ENCODE measurements at regions not wholly inside any gene's neighbourhood (a gene's known extent, or its start where the extent isn't known, plus 50 kb on each side); places are given as distances from the start of the nearest gene placed in this dataset.

DNA sequence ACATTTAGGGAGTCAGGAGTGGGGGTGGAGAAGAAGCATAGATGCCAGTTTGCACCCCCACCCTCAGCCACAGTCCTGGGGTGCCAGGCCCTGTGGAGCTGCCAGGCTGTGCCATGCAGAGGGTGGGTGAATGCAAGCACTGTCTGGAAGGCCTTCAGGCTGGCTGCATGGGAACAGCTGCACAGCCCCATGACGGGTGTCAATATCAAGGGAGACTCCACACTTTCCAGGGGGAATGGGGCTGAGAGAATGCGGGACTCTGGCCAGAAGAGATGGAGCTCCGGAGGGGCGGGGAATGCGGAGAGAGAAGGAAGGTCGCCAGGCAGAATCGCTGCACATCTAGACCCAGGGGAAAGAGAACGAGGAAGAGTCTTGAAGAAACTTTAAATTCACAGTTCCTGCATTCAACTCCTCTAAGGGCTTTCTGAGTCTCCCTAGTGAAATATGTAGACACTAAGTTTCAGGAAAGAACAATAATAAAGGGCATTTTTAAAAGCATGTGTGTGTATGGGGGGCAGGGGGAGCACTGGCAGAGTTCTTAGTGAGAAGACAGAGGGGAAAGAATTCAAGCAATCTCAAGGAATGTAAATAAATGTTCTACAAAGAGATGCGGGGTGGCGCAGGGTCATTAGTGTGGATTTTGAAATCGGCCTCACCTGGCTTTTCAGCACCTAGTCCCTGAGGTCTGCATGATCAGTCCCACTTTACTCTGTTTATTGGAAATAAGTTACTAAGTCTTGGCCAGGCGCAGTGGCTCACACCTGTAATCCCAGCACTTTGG, 59.1 kb downstream of the BOD1 start:
- Histone ChIP-seq H3K36me3 (no peaks in the 10 kb centered on the region), H3K27me3 (no peaks in the 10 kb centered on the region), H3K4me3 (no peak overlapping the region), H3K9me3 (no peaks in the 10 kb centered on the region), H3K4me1 (no peaks in the 10 kb centered on the region), H3K27ac (no peak overlapping the region)
- DNase-seq: no peak
- intact Hi-C loops (cut with DNase I; ENCODE audit: low total_unique reads): no loop called here
- no peak for TF ChIP-seq POLR2A (IDR thresholded peaks at IDR 0.05)
- TF ChIP-seq CTCF (IDR thresholded peaks at IDR 0.05): no peak

DNA sequence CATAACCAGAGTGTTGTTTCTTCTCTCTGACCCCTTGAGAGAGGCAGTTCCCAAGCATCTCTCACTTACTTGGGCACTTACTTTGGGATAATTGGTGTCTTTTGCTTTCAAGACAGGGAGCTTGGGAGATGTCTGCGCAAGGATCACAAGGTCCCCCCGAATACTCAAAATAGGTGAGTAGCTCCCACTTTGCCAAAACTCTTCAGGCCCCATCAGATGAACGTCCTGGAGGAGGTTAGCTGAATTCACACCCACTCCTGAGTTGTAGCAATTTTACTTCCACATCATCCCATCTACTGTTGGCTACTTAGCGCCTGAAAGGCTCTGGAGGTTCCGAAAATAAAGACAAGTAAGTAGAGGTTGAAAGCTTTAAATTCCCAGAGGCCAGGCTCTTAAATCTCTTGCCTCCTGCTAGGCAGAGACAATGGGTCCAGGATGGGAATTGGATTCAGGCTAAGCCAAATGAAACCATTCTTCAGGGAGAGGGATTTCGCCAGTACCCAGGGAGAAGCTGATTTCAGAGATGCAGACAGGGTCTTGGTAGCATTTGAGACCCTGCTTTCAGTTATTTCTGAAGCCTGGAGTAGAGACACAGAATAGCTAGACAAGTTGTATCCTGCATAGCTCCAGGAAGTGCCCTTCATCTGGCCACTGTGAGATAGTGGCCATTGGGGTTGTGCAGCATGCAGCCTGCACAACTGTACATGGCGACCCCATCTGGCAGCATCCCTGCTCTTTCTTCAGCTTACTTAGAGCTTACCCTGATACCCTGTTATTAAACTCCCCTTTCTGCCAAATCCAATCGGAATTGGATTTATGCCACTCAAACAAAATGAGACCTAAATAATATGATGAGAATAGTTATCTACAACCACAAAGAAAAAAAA, 60.1 kb downstream of the BOD1 start:
- no peak overlapping the region for H3K27ac ChIP-seq
- intact Hi-C loops (cut with DNase I; ENCODE audit: low total_unique reads): no loop called here
- TF ChIP-seq POLR2A (IDR thresholded peaks at IDR 0.05): no peak
- TF ChIP-seq CTCF (IDR thresholded peaks at IDR 0.05): no peak
- H3K27me3 ChIP-seq: no peaks in the 10 kb centered on the region
- DNase-seq: no peak
- no peaks in the 10 kb centered on the region for H3K4me1 ChIP-seq
- H3K9me3 ChIP-seq: no peaks in the 10 kb centered on the region
- no peak overlapping the region for H3K4me3 ChIP-seq
- no peaks in the 10 kb centered on the region for H3K36me3 ChIP-seq

GRCh38 chr5:173554989-173555705, 61.3 kb downstream of the BOD1 start:
- intact Hi-C loops (cut with DNase I; ENCODE audit: low total_unique reads): no loop called here
- no peaks in the 10 kb centered on the region for H3K9me3 ChIP-seq
- no peak overlapping the region for H3K4me3 ChIP-seq
- H3K27ac ChIP-seq: no peak overlapping the region
- no peaks in the 10 kb centered on the region for H3K27me3 ChIP-seq
- no peaks in the 10 kb centered on the region for H3K36me3 ChIP-seq
- DNase-seq: no peak
- TF ChIP-seq CTCF (IDR thresholded peaks at IDR 0.05) (no peak), POLR2A (IDR thresholded peaks at IDR 0.05) (no peak)
- H3K4me1 ChIP-seq: no peaks in the 10 kb centered on the region

DNA sequence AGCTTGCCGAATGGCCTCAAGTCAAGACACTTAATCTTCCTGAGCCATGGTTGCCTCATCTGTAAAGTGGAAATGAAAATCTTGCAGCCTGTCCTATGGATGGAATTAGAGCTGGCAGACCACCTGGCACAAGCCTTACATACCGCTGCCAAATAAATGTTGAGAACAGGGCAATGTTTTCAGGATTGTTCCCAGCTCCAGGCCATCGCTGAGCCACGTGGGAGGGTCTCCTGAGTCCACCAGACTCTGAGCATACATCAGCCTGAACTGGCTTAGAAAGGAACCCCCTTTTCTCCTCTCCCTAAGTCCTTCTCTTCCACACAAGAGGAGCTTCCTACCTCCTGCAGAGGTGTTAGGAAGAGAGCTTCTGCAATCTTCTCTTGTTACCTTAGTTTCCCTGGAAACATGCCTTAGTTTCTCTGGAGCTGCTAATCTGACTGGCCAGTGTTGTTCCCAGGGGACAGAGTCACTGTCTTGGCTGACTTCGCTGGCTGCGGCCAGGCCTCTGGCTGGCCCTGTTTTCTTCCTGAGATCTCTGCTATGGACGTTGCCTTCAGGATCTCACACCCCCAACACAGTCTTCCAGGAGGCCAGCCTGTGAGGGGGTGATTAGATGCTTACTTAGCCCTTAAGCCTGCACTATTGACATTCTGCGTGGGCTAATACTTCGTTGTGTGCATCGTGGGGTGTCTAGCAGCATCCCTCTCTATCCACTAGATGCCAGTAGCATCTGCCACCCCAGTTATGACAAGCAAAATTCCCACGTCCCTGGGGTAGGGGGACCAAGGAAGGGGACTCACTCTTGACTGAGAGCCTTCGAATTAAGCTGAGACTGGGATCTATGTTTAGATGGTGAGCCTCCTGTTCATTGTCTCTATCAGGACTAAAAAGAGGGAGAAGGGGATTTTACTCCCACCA, 62.2 kb downstream of the BOD1 start:
- Histone ChIP-seq H3K4me3 (no peak overlapping the region), H3K27me3 (no peaks in the 10 kb centered on the region), H3K36me3 (no peaks in the 10 kb centered on the region), H3K27ac (no peak overlapping the region), H3K4me1 (no peaks in the 10 kb centered on the region), H3K9me3 (no peaks in the 10 kb centered on the region)
- intact Hi-C loops (cut with DNase I; ENCODE audit: low total_unique reads): no loop called here
- no peak for TF ChIP-seq POLR2A (IDR thresholded peaks at IDR 0.05)
- TF ChIP-seq CTCF (IDR thresholded peaks at IDR 0.05): no peak
- no peak for DNase-seq
